ENCODE measurements at regions not wholly inside any gene's neighbourhood (a gene's known extent, or its start where the extent isn't known, plus 50 kb on each side); places are given as distances from the start of the nearest gene placed in this dataset.

GRCh38 chr10:9275861-9276260 is 1221.4 kb downstream of the GATA3 start:
- Mint-ChIP-seq H3K4me1 (ENCODE audit: low read depth) (peaks cover 3% of the 10 kb centered on the region), H3K9me3 (no peaks in the 10 kb centered on the region), H3K36me3 (ENCODE audit: low read depth) (no peaks in the 10 kb centered on the region), H3K4me3 (no peak overlapping the region), H3K27me3 (peaks cover 3% of the 10 kb centered on the region), H3K27ac (no peak overlapping the region)
- intact Hi-C loops (cut with micrococcal nuclease), result no loop called here

- H3K27ac Mint-ChIP-seq, result no peak overlapping the region
- H3K4me3 Mint-ChIP-seq, result no peak overlapping the region
- no peaks in the 10 kb centered on the region for H3K27me3 Mint-ChIP-seq
- H3K9me3 Mint-ChIP-seq, result no peaks in the 10 kb centered on the region
- intact Hi-C loops (cut with micrococcal nuclease), result no loop called here
- H3K36me3 Mint-ChIP-seq (ENCODE audit: low read depth), result no peaks in the 10 kb centered on the region
- H3K4me1 Mint-ChIP-seq (ENCODE audit: low read depth), result peaks cover 15% of the 10 kb centered on the region
Measured at GRCh38 chr10:9285690-9286089, 1231.2 kb downstream of the GATA3 start.

GRCh38 chr10:9289811-9290210 is 1235.3 kb downstream of the GATA3 start:
- intact Hi-C loops (cut with micrococcal nuclease), result no loop called here
- Mint-ChIP-seq H3K9me3 (no peaks in the 10 kb centered on the region), H3K27ac (no peak overlapping the region), H3K4me3 (no peak overlapping the region), H3K4me1 (ENCODE audit: low read depth) (peaks cover 12% of the 10 kb centered on the region), H3K27me3 (no peaks in the 10 kb centered on the region), H3K36me3 (ENCODE audit: low read depth) (no peaks in the 10 kb centered on the region)

- H3K4me3 Mint-ChIP-seq, result no peak overlapping the region
- no peaks in the 10 kb centered on the region for H3K36me3 Mint-ChIP-seq (ENCODE audit: low read depth)
- no peaks in the 10 kb centered on the region for H3K9me3 Mint-ChIP-seq
- no peaks in the 10 kb centered on the region for H3K27me3 Mint-ChIP-seq
- H3K4me1 Mint-ChIP-seq (ENCODE audit: low read depth), result peaks cover 21% of the 10 kb centered on the region
- intact Hi-C loops (cut with micrococcal nuclease), result no loop called here
- no peak overlapping the region for H3K27ac Mint-ChIP-seq
Measured at GRCh38 chr10:9291081-9291480, 1236.6 kb downstream of the GATA3 start.

- Mint-ChIP-seq H3K36me3 (ENCODE audit: low read depth) (no peaks in the 10 kb centered on the region), H3K27ac (no peak overlapping the region), H3K9me3 (no peaks in the 10 kb centered on the region), H3K4me3 (no peak overlapping the region), H3K27me3 (no peaks in the 10 kb centered on the region), H3K4me1 (ENCODE audit: low read depth) (peaks cover 21% of the 10 kb centered on the region)
- intact Hi-C loops (cut with micrococcal nuclease), result no loop called here
Measured at GRCh38 chr10:9294132-9294663, 1239.7 kb downstream of the GATA3 start.

GRCh38 chr10:9294865-9295264 is 1240.4 kb downstream of the GATA3 start:
- intact Hi-C loops (cut with micrococcal nuclease), result no loop called here
- H3K4me3 Mint-ChIP-seq, result no peak overlapping the region
- H3K36me3 Mint-ChIP-seq (ENCODE audit: low read depth), result no peaks in the 10 kb centered on the region
- H3K27me3 Mint-ChIP-seq, result no peaks in the 10 kb centered on the region
- no peak overlapping the region for H3K27ac Mint-ChIP-seq
- no peaks in the 10 kb centered on the region for H3K9me3 Mint-ChIP-seq
- peaks cover 18% of the 10 kb centered on the region for H3K4me1 Mint-ChIP-seq (ENCODE audit: low read depth)

- Mint-ChIP-seq H3K4me1 (ENCODE audit: low read depth) (peaks cover 8% of the 10 kb centered on the region), H3K36me3 (ENCODE audit: low read depth) (no peaks in the 10 kb centered on the region), H3K9me3 (no peaks in the 10 kb centered on the region), H3K27ac (no peak overlapping the region), H3K27me3 (no peaks in the 10 kb centered on the region), H3K4me3 (no peak overlapping the region)
- intact Hi-C loops (cut with micrococcal nuclease), result no loop called here
Measured at GRCh38 chr10:9296190-9296589, 1241.7 kb downstream of the GATA3 start.

GRCh38 chr10:9297580-9297979 is 1243.1 kb downstream of the GATA3 start:
- no peak overlapping the region for H3K27ac Mint-ChIP-seq
- no peaks in the 10 kb centered on the region for H3K9me3 Mint-ChIP-seq
- H3K27me3 Mint-ChIP-seq, result no peaks in the 10 kb centered on the region
- intact Hi-C loops (cut with micrococcal nuclease), result no loop called here
- no peaks in the 10 kb centered on the region for H3K36me3 Mint-ChIP-seq (ENCODE audit: low read depth)
- no peak overlapping the region for H3K4me3 Mint-ChIP-seq
- H3K4me1 Mint-ChIP-seq (ENCODE audit: low read depth), result peaks cover 8% of the 10 kb centered on the region

GRCh38 chr10:9299966-9300365 is 1245.5 kb downstream of the GATA3 start:
- no peaks in the 10 kb centered on the region for H3K27me3 Mint-ChIP-seq
- no peak overlapping the region for H3K4me3 Mint-ChIP-seq
- H3K27ac Mint-ChIP-seq, result no peak overlapping the region
- H3K4me1 Mint-ChIP-seq (ENCODE audit: low read depth), result peaks cover 7% of the 10 kb centered on the region
- intact Hi-C loops (cut with micrococcal nuclease), result loop anchor here (5.0 to 10.0 kb wide), 2 partner anchors 93 to 1615 kb away; no protein-coding TSS in a partner anchor
- H3K9me3 Mint-ChIP-seq, result no peaks in the 10 kb centered on the region
- no peaks in the 10 kb centered on the region for H3K36me3 Mint-ChIP-seq (ENCODE audit: low read depth)

GRCh38 chr10:9301148-9301547 is 1246.7 kb downstream of the GATA3 start:
- intact Hi-C loops (cut with micrococcal nuclease), result loop anchor here (5.0 to 10.0 kb wide), 2 partner anchors 94 to 1616 kb away; no protein-coding TSS in a partner anchor
- Mint-ChIP-seq H3K4me3 (no peak overlapping the region), H3K27me3 (no peaks in the 10 kb centered on the region), H3K27ac (no peak overlapping the region), H3K4me1 (ENCODE audit: low read depth) (no peaks in the 10 kb centered on the region), H3K9me3 (no peaks in the 10 kb centered on the region), H3K36me3 (ENCODE audit: low read depth) (no peaks in the 10 kb centered on the region)

GRCh38 chr10:9301554-9301953 is 1247.1 kb downstream of the GATA3 start:
- Mint-ChIP-seq H3K4me1 (ENCODE audit: low read depth) (no peaks in the 10 kb centered on the region), H3K9me3 (no peaks in the 10 kb centered on the region), H3K27me3 (no peaks in the 10 kb centered on the region), H3K36me3 (ENCODE audit: low read depth) (no peaks in the 10 kb centered on the region), H3K27ac (no peak overlapping the region), H3K4me3 (no peak overlapping the region)
- intact Hi-C loops (cut with micrococcal nuclease), result loop anchor here (5.0 to 10.0 kb wide), 2 partner anchors 94 to 1617 kb away; no protein-coding TSS in a partner anchor

- H3K27ac Mint-ChIP-seq, result no peak overlapping the region
- no peaks in the 10 kb centered on the region for H3K4me1 Mint-ChIP-seq (ENCODE audit: low read depth)
- H3K27me3 Mint-ChIP-seq, result no peaks in the 10 kb centered on the region
- H3K4me3 Mint-ChIP-seq, result no peak overlapping the region
- no peaks in the 10 kb centered on the region for H3K36me3 Mint-ChIP-seq (ENCODE audit: low read depth)
- H3K9me3 Mint-ChIP-seq, result no peaks in the 10 kb centered on the region
- intact Hi-C loops (cut with micrococcal nuclease), result loop anchor here (1.0 to 10.0 kb wide), 4 partner anchors 95 to 1777 kb away; no protein-coding TSS in a partner anchor
Measured at GRCh38 chr10:9302140-9302746, 1247.8 kb downstream of the GATA3 start.

GRCh38 chr10:9305018-9305655 is 1250.6 kb downstream of the GATA3 start:
- H3K4me3 Mint-ChIP-seq, result no peak overlapping the region
- intact Hi-C loops (cut with micrococcal nuclease), result loop anchor here (10.0 kb wide), 1 partner anchor 1620 kb away; no protein-coding TSS in a partner anchor
- H3K36me3 Mint-ChIP-seq (ENCODE audit: low read depth), result no peaks in the 10 kb centered on the region
- no peak overlapping the region for H3K27ac Mint-ChIP-seq
- H3K27me3 Mint-ChIP-seq, result no peaks in the 10 kb centered on the region
- H3K4me1 Mint-ChIP-seq (ENCODE audit: low read depth), result no peaks in the 10 kb centered on the region
- no peaks in the 10 kb centered on the region for H3K9me3 Mint-ChIP-seq

- Mint-ChIP-seq H3K36me3 (ENCODE audit: low read depth) (no peaks in the 10 kb centered on the region), H3K27ac (no peak overlapping the region), H3K4me1 (ENCODE audit: low read depth) (no peaks in the 10 kb centered on the region), H3K9me3 (no peaks in the 10 kb centered on the region), H3K4me3 (no peak overlapping the region), H3K27me3 (peaks cover 2% of the 10 kb centered on the region)
- intact Hi-C loops (cut with micrococcal nuclease), result no loop called here
Measured at GRCh38 chr10:9311702-9312499, 1257.4 kb downstream of the GATA3 start.

Measured in dendritic cell treated with granulocyte-macrophage colony-stimulating factor and Interleukin-4, amounts not matched to agents 40 ng/mL and 50 ng/mL, for 4 days (primary cell).